T follicular helper cell (primary cell): ENCODE measurements at regions not wholly inside any gene's neighbourhood (a gene's known extent, or its start where the extent isn't known, plus 50 kb on each side); places are given as distances from the start of the nearest gene placed in this dataset.

Source experiments
- DNase-seq: peaks from one replicate; pipeline ENCODE4 v3.0.0-alpha.2; 2020; ENCODE audit warnings: low read depth

DNA sequence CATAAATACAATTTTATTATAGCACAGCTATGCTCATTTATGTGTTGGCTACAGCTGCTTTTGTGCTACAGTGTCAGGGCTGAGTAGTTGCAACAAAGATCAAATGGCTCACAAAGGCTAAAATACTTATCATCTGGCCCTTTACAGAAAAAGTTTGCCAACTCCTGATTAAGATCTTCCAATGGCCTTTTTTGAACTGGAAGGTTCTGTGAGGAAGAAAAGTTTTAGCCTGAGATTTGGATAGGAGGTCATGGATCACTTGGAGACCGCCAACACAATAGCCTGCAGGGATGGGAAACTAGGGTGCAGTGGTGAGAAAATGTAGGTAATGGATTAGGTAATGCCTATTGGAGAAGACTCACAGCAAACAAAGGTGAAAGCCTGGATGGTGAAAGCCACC lies 169.8 kb downstream of the NOC3L start:
- DNase-seq = no peak

GRCh38 chr10:94193466-94193924 lies 169.2 kb downstream of the NOC3L start:
- no peak for DNase-seq

GRCh38 chr10:94194256-94194655 lies 168.5 kb downstream of the NOC3L start:
- no peak for DNase-seq

DNA sequence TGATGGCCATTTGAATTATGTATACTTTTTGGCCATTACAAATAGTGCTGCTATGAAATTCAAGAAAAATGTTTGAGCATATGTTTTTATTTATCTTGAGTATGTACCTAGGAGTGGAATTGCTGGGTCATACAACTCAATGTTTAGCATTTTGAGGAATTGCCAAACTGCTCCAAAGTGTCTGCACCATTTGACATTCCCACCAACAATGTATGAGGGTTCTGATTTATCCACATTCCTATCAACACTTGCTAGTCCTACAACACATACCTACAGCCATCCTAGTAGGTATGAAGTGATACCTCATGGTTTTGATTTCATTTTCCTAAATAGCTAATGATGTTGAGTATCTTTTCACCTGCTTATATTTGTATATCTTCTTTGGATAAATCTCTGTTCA lies 165.5 kb downstream of the NOC3L start:
- DNase-seq = no peak

DNA sequence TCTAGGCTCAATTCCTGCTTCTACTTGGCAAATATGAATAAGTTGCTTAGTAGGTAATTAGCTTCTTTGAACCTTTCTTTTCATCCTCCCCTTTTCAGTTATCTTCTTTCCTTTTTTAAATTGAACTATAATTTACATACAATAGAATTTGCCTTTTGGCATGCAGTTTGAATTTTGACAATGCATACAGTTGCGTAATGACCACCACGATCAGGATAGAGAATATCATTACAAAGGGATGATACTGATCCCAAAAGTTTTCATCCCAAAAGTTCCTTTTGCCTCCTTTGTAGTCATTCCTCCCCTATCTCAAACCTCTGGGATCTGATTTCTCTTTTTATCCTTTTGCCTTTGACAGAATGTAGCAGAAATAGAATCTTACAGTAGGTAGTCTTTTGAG lies 164.4 kb downstream of the NOC3L start:
- DNase-seq = no peak

DNA sequence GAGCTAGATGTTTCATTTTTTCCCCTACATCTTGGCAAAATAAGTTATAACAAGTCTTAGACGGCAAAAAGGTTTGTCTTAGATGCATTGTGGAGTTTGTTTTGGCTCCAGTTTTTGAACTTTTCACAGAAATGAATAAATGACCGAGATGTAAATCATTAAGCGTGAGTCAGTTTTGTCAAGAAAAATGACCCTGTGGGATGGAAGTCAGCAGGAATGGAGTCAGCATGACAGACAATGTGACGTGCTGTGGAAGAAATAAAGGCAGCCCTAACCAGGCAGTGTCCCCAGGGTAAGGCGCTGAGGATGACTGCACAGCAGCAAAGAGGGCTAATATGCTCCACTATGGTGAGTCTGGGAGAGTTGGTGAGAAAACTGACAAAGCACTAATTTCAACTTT lies 163.2 kb downstream of the NOC3L start:
- DNase-seq = no peak

DNA sequence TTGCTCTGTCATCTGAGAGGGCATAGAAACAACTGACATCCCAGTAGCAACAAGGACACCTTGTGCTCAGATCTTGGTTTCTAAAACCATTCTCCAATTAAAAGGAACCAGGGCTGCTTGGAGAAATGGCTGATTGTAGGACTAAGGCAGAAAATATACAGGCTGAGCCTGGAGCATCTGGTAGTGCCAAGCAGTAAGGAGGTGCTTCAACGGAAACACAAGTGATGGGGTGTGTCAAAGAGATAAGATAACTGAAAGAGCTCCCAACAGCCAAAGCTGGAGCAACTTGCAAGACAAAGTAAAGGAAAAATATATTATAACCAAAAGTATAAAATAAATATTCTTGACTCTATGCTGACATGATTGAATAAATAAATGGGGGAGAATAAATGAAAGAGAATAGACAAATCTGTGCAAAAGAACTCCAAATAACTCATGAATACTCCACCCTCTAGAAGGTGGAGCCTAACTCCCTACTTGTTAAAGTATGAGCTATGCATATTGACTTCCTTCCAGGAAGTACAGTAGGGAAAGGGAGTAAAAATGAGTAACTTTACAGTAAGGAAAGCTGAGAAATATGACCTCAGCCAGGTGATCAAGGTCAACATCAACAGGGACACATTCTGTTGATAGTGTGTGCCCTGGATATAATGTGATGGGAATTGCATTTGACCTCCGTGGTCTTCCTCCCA lies 162.4 kb downstream of the NOC3L start:
- DNase-seq = no peak

GRCh38 chr10:94205396-94205831 lies 157.3 kb downstream of the NOC3L start:
- no peak for DNase-seq

- no peak for DNase-seq
Measured at GRCh38 chr10:94206176-94206575, 156.6 kb downstream of the NOC3L start.

GRCh38 chr10:94208315-94208714 lies 154.4 kb downstream of the NOC3L start:
- DNase-seq = no peak

DNA sequence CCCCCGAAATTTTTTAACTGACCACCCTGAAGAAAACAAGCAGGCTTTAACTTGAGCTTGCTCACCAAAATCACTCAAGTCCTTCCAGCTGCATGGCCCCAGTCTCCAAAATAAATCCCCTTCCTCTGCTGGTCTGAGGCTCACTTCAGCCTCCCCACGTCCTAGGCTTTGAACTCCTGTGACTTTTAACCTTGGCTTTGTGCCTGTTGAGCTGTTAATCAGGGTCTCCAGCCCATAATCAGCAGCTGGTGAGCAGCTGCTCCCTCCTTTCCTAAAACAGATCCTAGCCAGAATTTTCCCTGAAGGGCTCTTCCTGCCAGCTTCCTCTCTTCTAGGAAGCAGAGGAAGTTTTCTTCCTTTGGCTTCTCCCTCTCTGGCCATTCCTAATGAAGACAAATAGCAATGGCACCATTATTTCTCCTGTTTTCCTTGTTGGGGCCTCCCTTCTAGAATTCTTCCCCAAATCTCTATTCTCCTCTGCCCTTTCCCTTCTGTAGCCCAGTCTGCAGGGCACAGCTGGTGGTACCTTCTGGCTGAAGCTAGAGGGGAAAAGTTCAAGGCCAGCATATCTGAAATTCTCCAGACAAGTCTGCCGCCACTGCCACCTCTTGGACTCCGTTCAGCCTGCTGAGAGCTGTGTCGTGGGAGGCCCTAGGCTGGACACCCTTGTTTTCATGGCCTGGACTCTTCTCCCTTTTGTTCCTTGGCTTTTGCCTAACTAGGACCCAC lies 152.1 kb downstream of the NOC3L start:
- no peak for DNase-seq

DNA sequence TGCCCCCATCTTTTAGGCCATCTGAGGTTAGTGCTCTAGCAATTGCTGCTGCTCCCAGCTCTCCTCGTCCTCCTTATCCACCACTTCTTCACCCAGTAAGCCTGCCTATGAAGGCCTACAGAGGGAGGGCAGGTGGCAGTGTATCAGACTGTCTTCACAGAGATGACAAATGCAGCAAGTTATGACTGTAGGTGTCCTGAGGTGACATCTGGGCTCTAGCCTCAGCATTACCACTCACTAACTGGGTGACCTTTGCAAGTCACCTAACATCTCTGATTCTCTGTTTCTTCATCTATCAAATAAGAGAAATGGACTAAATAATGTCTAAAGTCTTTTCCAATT lies 151.6 kb downstream of the NOC3L start:
- DNase-seq = no peak

DNA sequence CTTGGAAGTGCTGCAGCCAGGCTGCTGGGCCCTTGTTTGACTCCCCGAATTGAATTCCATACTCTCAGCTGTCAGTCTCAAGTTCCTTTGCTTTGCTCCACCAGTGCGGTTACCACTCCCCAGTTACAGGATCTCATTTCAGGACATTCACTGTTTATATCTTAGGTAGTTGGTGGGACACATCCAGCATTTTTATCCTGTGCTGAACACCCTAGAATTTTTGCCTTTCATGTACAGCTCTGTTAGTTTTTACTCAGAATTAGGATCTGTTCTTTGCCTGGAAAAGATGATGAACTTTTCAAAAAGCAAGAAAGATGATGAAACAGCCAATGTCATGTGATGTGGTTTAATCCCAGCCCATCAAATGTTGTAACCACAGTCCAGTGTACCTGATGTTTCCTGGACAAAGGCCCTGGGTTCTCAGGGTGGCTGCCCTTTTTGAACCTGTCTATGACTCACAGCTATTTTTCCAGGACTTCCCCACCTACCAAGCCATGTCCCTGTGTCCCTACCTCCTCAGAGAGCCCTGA lies 149.7 kb downstream of the NOC3L start:
- no peak for DNase-seq

DNA sequence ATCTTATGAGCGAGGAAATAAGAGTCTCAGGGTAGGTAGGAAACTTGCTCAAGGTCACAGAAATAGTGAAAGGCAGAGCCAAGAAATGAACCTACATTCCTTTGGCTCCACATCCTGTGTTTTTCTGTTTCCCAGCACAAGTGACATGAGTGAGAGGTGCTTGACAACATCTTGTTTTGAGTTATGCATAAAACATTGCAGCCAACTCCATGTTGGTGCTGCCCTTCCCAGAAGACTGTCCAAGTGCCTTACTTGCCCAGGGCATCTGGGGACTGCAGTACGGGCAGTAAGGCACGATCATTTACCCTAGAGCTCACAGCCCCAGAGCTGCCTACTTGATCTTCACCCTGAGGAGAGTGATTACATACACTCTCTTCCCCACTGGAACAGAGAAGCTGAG lies 148.8 kb downstream of the NOC3L start:
- no peak for DNase-seq

DNA sequence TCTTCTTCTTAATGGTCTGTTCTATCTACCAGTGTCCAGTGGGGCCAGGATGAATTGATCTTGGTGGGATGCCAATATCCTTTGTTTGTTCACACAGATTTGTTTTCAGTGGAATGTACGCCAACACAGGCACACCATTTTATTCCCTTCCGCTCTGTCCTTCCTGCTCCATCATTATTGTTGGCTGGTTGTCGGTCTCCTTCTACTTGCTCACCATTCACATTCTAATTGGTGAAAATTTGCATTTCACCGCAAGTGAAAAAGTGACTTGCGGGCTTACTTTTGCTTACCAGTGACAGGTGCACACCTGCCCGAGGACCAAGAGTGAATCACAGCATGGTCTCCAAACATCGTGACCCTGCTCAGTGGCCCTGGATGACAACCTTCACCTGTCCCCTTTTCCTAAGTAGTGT lies 148.3 kb downstream of the NOC3L start:
- DNase-seq = no peak

DNA sequence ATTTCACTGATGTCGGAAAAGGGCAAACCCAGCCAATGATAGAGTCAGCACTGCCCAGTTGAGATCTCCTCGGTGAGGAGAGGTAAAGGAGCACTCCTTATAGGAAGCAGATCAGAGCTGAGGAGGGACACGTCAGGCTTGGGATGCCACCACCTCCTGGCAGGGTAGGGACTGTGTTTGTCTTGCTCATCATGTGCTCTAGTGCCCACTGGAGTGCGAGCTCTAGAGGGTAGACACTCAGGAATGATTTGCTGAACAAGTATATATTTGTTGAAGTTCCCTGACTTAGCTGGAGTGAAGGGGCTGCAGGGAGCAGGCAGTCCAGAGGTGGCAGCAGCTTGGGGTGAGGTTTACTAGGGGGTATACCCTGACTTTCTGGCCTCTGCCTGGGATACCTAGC lies 146.5 kb downstream of the NOC3L start:
- DNase-seq = no peak

GRCh38 chr10:94217411-94217810 lies 145.3 kb downstream of the NOC3L start:
- DNase-seq = no peak

- DNase-seq = no peak
Measured at GRCh38 chr10:94218493-94219183, 144.1 kb downstream of the NOC3L start.

- no peak for DNase-seq
Measured at GRCh38 chr10:94219829-94220228, 142.9 kb downstream of the NOC3L start.

- no peak for DNase-seq
Measured at GRCh38 chr10:94220717-94221116, 142.0 kb downstream of the NOC3L start.

DNA sequence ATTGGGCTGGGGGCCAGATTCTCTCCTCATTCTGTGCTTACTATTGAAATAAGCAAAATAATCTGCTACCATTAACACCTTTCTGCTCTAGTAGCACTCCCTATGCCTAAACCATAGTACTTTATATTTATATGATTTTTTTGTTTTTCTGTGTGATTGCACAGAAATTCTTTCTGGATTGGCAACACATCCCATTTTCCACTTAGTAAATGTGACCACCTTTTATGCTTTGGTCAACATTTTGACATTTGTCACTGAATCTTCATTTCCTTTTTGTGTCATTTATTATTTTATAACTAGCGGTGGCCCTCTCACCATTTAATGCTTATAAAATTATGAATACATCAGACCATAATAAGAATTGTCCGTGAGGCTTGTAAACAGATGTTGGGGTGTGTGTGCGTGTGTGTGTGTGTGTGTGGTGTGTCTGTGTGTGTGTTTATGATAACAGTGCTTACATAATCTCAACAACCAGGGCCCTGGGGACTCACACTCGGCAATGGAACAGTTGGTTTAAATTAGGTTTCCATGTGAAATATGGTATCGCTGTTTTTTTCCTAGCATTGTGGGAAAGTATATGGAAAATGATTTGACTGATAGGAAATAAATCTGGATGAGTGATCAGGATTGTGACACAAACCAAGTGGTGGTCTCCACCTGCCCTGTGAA lies 138.9 kb downstream of the NOC3L start:
- no peak for DNase-seq

- DNase-seq = no peak
Measured at GRCh38 chr10:94224656-94225055, 138.1 kb downstream of the NOC3L start.
